ENCODE measurements at regions not wholly inside any gene's neighbourhood (a gene's known extent, or its start where the extent isn't known, plus 50 kb on each side); places are given as distances from the start of the nearest gene placed in this dataset.
A peak's percentile ranks its signal among the peaks of the same experiment; 100 is the strongest.

GRCh38 chr1:96472471-96472870, 249.1 kb upstream of the PTBP2 start:
- DNase-seq (ENCODE audit: low read depth), result peak; percentile 59

GRCh38 chr1:96473791-96474434, 247.7 kb upstream of the PTBP2 start:
- Histone ChIP-seq H3K27me3 (ENCODE audit: control insufficient read depth, insufficient read depth, low read length) (no peaks in the 10 kb centered on the region), H3K36me3 (ENCODE audit: control insufficient read depth, insufficient read depth, low read length) (no peaks in the 10 kb centered on the region), H3K4me3 (ENCODE audit: low read depth, low read length) (no peak overlapping the region)
- DNase-seq (ENCODE audit: low read depth), result peak; percentile 57
- TF ChIP-seq CTCF (IDR thresholded peaks at IDR 0.05; ENCODE audit: insufficient read depth, low read length, poor library complexity, severe bottlenecking), result no peak

More at GRCh38 chr1:96472471-96472870, 249.1 kb upstream of the PTBP2 start:
- Histone ChIP-seq H3K36me3 (ENCODE audit: control insufficient read depth, insufficient read depth, low read length) (no peaks in the 10 kb centered on the region), H3K27me3 (ENCODE audit: control insufficient read depth, insufficient read depth, low read length) (no peaks in the 10 kb centered on the region), H3K4me3 (ENCODE audit: low read depth, low read length) (no peak overlapping the region)
- TF ChIP-seq CTCF (IDR thresholded peaks at IDR 0.05; ENCODE audit: insufficient read depth, low read length, poor library complexity, severe bottlenecking), result no peak

- Histone ChIP-seq H3K27me3 (ENCODE audit: control insufficient read depth, insufficient read depth, low read length) (no peaks in the 10 kb centered on the region), H3K4me3 (ENCODE audit: low read depth, low read length) (no peak overlapping the region), H3K36me3 (ENCODE audit: control insufficient read depth, insufficient read depth, low read length) (no peaks in the 10 kb centered on the region)
- DNase-seq (ENCODE audit: low read depth), result no peak
- TF ChIP-seq CTCF (IDR thresholded peaks at IDR 0.05; ENCODE audit: insufficient read depth, low read length, poor library complexity, severe bottlenecking), result no peak
Observed at GRCh38 chr1:96474985-96475743, 246.4 kb upstream of the PTBP2 start.

- no peak for TF ChIP-seq CTCF (IDR thresholded peaks at IDR 0.05; ENCODE audit: insufficient read depth, low read length, poor library complexity, severe bottlenecking)
Observed at GRCh38 chr1:96475903-96476302, 245.7 kb upstream of the PTBP2 start.

GRCh38 chr1:96478228-96478627, 243.4 kb upstream of the PTBP2 start:
- Histone ChIP-seq H3K36me3 (ENCODE audit: control insufficient read depth, insufficient read depth, low read length) (no peaks in the 10 kb centered on the region), H3K4me3 (ENCODE audit: low read depth, low read length) (no peak overlapping the region), H3K27me3 (ENCODE audit: control insufficient read depth, insufficient read depth, low read length) (no peaks in the 10 kb centered on the region)
- no peak for DNase-seq (ENCODE audit: low read depth)
- TF ChIP-seq CTCF (IDR thresholded peaks at IDR 0.05; ENCODE audit: insufficient read depth, low read length, poor library complexity, severe bottlenecking), result no peak

More at GRCh38 chr1:96475903-96476302, 245.7 kb upstream of the PTBP2 start:
- Histone ChIP-seq H3K4me3 (ENCODE audit: low read depth, low read length) (no peak overlapping the region), H3K27me3 (ENCODE audit: control insufficient read depth, insufficient read depth, low read length) (no peaks in the 10 kb centered on the region), H3K36me3 (ENCODE audit: control insufficient read depth, insufficient read depth, low read length) (no peaks in the 10 kb centered on the region)
- no peak for DNase-seq (ENCODE audit: low read depth)
